PC-3 (cell line): ENCODE measurements at regions not wholly inside any gene's neighbourhood (a gene's known extent, or its start where the extent isn't known, plus 50 kb on each side); places are given as distances from the start of the nearest gene placed in this dataset.

ENCODE experiments used
- CTCF ChIP-seq: fragments of 300-600 bp; sonication (generic); conservative IDR thresholded peaks from 2 replicates; pipeline ENCODE4 v1.5.1; 2017; ENCODE audit warnings: antibody characterized with exemption, low read depth, mild to moderate bottlenecking, low read length
- EZH2 ChIP-seq: fragments of 300-600 bp; sonication (generic); IDR thresholded peaks from one replicate; pipeline ENCODE4 v1.6.1; 2017; ENCODE audit warnings: antibody characterized with exemption, mild to moderate bottlenecking, low read length; ENCODE audit not compliant: unreplicated experiment
- EZH2phosphoT487 ChIP-seq: fragments of 300-600 bp; sonication (generic); IDR thresholded peaks from 2 replicates; pipeline ENCODE4 v1.6.1; 2018; ENCODE audit warnings: mild to moderate bottlenecking, antibody characterized with exemption, low read length, borderline replicate concordance

GRCh38 chr2:238695538-238695937 is 152.3 kb upstream of the TWIST2 start:
- TF ChIP-seq CTCF (no peak), EZH2 (no peak), EZH2phosphoT487 (no peak)
